H1 (cell line): ENCODE measurements at regions not wholly inside any gene's neighbourhood (a gene's known extent, or its start where the extent isn't known, plus 50 kb on each side); places are given as distances from the start of the nearest gene placed in this dataset.

Experiments
- CTCF ChIA-PET: fragments of 300-600 bp; sonication (Branson Sonifier 250); formaldehyde crosslinking; loops from one replicate; lab custom pipeline; 2021; ENCODE audit not compliant: partially characterized antibody; lab: Charles Lee
- POLR2A ChIA-PET: fragments of 300-600 bp; sonication (Branson Sonifier 250); formaldehyde crosslinking; loops from one replicate; lab custom pipeline; 2021; ENCODE audit warnings: inconsistent platforms; ENCODE audit not compliant: partially characterized antibody; lab: Charles Lee
- DNase-seq, 2 experiments: peaks; one replicate each; pipeline versions ENCODE4 v3.0.0 to v3.0.0-alpha.2; 2010 to 2022; ENCODE audit warnings: low spot score in 2 of 2, low read depth in 1 of 2, mixed read lengths in 1 of 2
- FAIRE-seq: peaks from 2 replicates; lab custom pipeline; 2011; peaks lifted over from hg19 to GRCh38; lab: Jason Lieb, UNC
- H2AFZ ChIP-seq: 2 replicates; pipeline ENCODE4 v1.8.1; 2012; ENCODE audit warnings: low read length, inconsistent platforms
- H2AK5ac ChIP-seq: 2 replicates; pipeline ENCODE4 v1.6.1; 2013; ENCODE audit warnings: low read depth, low read length
- H2BK120ac ChIP-seq: replicated peaks from 2 replicates; pipeline ENCODE3; 2013; ENCODE audit warnings: low read depth, low read length, inconsistent platforms
- H2BK12ac ChIP-seq: 2 replicates; pipeline ENCODE4 v1.6.1; 2013; ENCODE audit warnings: low read depth, low read length
- H2BK15ac ChIP-seq: 2 replicates; pipeline ENCODE4 v1.6.1; 2013; ENCODE audit warnings: low read length
- H2BK20ac ChIP-seq: 2 replicates; pipeline ENCODE4 v1.6.1; 2013; ENCODE audit warnings: low read length
- H2BK5ac ChIP-seq: 2 replicates; pipeline ENCODE4 v1.6.1; 2013; ENCODE audit warnings: low read depth, low read length
- H3K14ac ChIP-seq: 2 replicates; pipeline ENCODE4 v1.6.1; 2013; ENCODE audit warnings: inconsistent platforms; ENCODE audit not compliant: insufficient read length
- H3K18ac ChIP-seq: 2 replicates; pipeline ENCODE4 v1.6.1; 2013; ENCODE audit warnings: low read length; ENCODE audit errors: extremely low read depth
- H3K23ac ChIP-seq: 2 replicates; pipeline ENCODE4 v1.6.1; 2013; ENCODE audit warnings: inconsistent platforms; ENCODE audit not compliant: insufficient read length
- H3K23me2 ChIP-seq: 2 replicates; pipeline ENCODE4 v1.6.1; 2013; ENCODE audit warnings: low read depth, low read length
- H3K27ac ChIP-seq: 2 replicates; pipeline ENCODE4 v1.6.1; 2011; ENCODE audit warnings: low read depth, low read length, inconsistent platforms
- H3K27me3 ChIP-seq, 4 experiments: replicated peaks in 1 of 4; 1 replicate in 1 of 4; 2 replicates in 3 of 4; pipeline versions ENCODE4 v1.6.1 to v1.8.1; 2011 to 2013; ENCODE audit warnings: low read length in 3 of 4, mild to moderate bottlenecking in 3 of 4, inconsistent platforms in 2 of 4, mixed read lengths in 2 of 4, moderate library complexity in 1 of 4; ENCODE audit not compliant: control insufficient read depth in 3 of 4, insufficient read depth in 3 of 4; ENCODE audit errors: extremely low read depth in 1 of 4
- H3K36me3 ChIP-seq, 4 experiments: 2 replicates each; pipeline versions ENCODE4 v1.6.1 to v1.8.1; 2011 to 2013; ENCODE audit warnings: mild to moderate bottlenecking in 4 of 4, low read length in 3 of 4, moderate library complexity in 2 of 4, control low read depth in 1 of 4, inconsistent platforms in 1 of 4; ENCODE audit not compliant: insufficient read depth in 4 of 4, control insufficient read depth in 2 of 4
- H3K4ac ChIP-seq: replicated peaks from 2 replicates; pipeline ENCODE3; 2013; ENCODE audit warnings: low read length, low read depth, mixed read lengths, inconsistent platforms; ENCODE audit not compliant: insufficient read length
- H3K4me1 ChIP-seq, 4 experiments: replicated peaks in 1 of 4; 1 replicate in 1 of 4; 2 replicates in 3 of 4; pipeline versions ENCODE4 v1.6.1 to v1.8.1; 2011 to 2013; ENCODE audit warnings: low read length in 3 of 4, inconsistent platforms in 2 of 4, mixed read lengths in 1 of 4; ENCODE audit not compliant: insufficient read depth in 4 of 4, control insufficient read depth in 3 of 4
- H3K4me2 ChIP-seq, 2 experiments: 2 replicates each; pipeline versions ENCODE4 v1.6.1 to v1.8.1; 2011 to 2013; ENCODE audit warnings: low read depth in 2 of 2, low read length in 2 of 2, control low read depth in 1 of 2, inconsistent platforms in 1 of 2, mild to moderate bottlenecking in 1 of 2; ENCODE audit not compliant: insufficient read depth in 1 of 2
- H3K4me3 ChIP-seq, 4 experiments: fragments of 200-600, 300-600 bp in 1 of 4; sonication (generic), shearing (Covaris generic), sonication (Bioruptor Twin) in 1 of 4; 2 replicates each; pipeline versions ENCODE4 v1.5.1 to v1.8.1; 2011 to 2016; ENCODE audit warnings: low read length in 4 of 4, low read depth in 3 of 4, control low read depth in 2 of 4, inconsistent platforms in 2 of 4, mild to moderate bottlenecking in 2 of 4, mixed read lengths in 1 of 4, moderate library complexity in 1 of 4; ENCODE audit not compliant: insufficient read depth in 2 of 4; ENCODE audit errors: extremely low read depth in 1 of 4
- H3K56ac ChIP-seq: replicated peaks from 2 replicates; pipeline ENCODE3; 2013; ENCODE audit warnings: low read depth, mild to moderate bottlenecking, mixed read lengths, low read length, inconsistent platforms; ENCODE audit not compliant: insufficient read length
- H3K79me1 ChIP-seq: 2 replicates; pipeline ENCODE4 v1.6.1; 2013; ENCODE audit warnings: low read depth, low read length, control low read depth
- H3K79me2 ChIP-seq, 2 experiments: 2 replicates each; pipeline versions ENCODE4 v1.6.1 to v1.8.1; 2012 to 2013; ENCODE audit warnings: low read length in 2 of 2, mild to moderate bottlenecking in 2 of 2, inconsistent platforms in 1 of 2; ENCODE audit not compliant: insufficient read depth in 2 of 2, control insufficient read depth in 1 of 2
- H3K9ac ChIP-seq, 4 experiments: replicated peaks in 1 of 4; 1 replicate in 1 of 4; 2 replicates in 3 of 4; pipeline versions ENCODE4 v1.6.1 to v1.8.1; 2011 to 2013; ENCODE audit warnings: low read depth in 3 of 4, low read length in 3 of 4, control low read depth in 2 of 4, mild to moderate bottlenecking in 2 of 4, moderate library complexity in 2 of 4, inconsistent platforms in 1 of 4; ENCODE audit errors: extremely low read depth in 1 of 4
- H3K9me3 ChIP-seq, 2 experiments: 2 replicates each; pipeline versions ENCODE4 v1.6.1 to v1.8.1; 2012 to 2013; ENCODE audit warnings: mild to moderate bottlenecking in 2 of 2, moderate library complexity in 2 of 2, control low read depth in 1 of 2, inconsistent platforms in 1 of 2, low read depth in 1 of 2, low read length in 1 of 2, mixed read lengths in 1 of 2; ENCODE audit not compliant: insufficient read depth in 2 of 2
- H4K20me1 ChIP-seq, 2 experiments: replicated peaks in 1 of 2; 2 replicates each; pipeline versions ENCODE3 to v1.8.1; 2011 to 2013; ENCODE audit warnings: inconsistent platforms in 2 of 2, low read length in 2 of 2, mild to moderate bottlenecking in 1 of 2; ENCODE audit not compliant: insufficient read depth in 2 of 2, control insufficient read depth in 1 of 2
- H4K5ac ChIP-seq: 2 replicates; pipeline ENCODE4 v1.6.1; 2013; ENCODE audit warnings: low read length, low read depth, mixed read lengths, inconsistent platforms; ENCODE audit not compliant: insufficient read length
- H4K8ac ChIP-seq: 2 replicates; pipeline ENCODE4 v1.8.0; 2013; ENCODE audit warnings: mild to moderate bottlenecking, moderate library complexity, low read length, inconsistent platforms; ENCODE audit not compliant: insufficient read depth; ENCODE audit errors: extremely low read depth
- H4K91ac ChIP-seq: replicated peaks from 2 replicates; pipeline ENCODE3; 2013; ENCODE audit warnings: low read length, mixed read lengths, inconsistent platforms; ENCODE audit not compliant: insufficient read length
- CHD2 ChIP-seq: IDR thresholded peaks from 2 replicates; pipeline ENCODE4 v1.6.1; 2012; ENCODE audit warnings: low read length, improper control_type of control experiment
- EGR1 ChIP-seq: IDR thresholded peaks from 2 replicates; pipeline ENCODE4 v1.6.1; 2011; ENCODE audit warnings: low read depth, low read length, borderline replicate concordance
- EZH2 ChIP-seq: fragments of 200-600 bp; sonication (generic); IDR thresholded peaks from 2 replicates; pipeline ENCODE4 v1.7.1; 2012; ENCODE audit warnings: low read depth, mild to moderate bottlenecking, moderate library complexity, low read length, inconsistent platforms; ENCODE audit not compliant: severe bottlenecking
- FOSL1 ChIP-seq: IDR thresholded peaks from 2 replicates; pipeline ENCODE4 v1.6.1; 2011; ENCODE audit warnings: mild to moderate bottlenecking, low read depth, low read length, moderate library complexity; ENCODE audit not compliant: insufficient read depth
- JUND ChIP-seq: IDR thresholded peaks from 2 replicates; pipeline ENCODE4 v1.6.1; 2011; ENCODE audit warnings: mild to moderate bottlenecking, improper control_type of control experiment, low read length
- PHF8 ChIP-seq: fragments of 200-600 bp; sonication (generic); conservative IDR thresholded peaks from 2 replicates; pipeline ENCODE4 v1.7.1; 2012; ENCODE audit warnings: low read depth, mild to moderate bottlenecking, inconsistent platforms, low read length, moderate library complexity
- RBBP5 ChIP-seq: IDR thresholded peaks from 2 replicates; pipeline ENCODE4 v1.7.1; 2012; ENCODE audit warnings: low read depth, mild to moderate bottlenecking, inconsistent platforms, low read length, moderate library complexity, borderline replicate concordance
- RNF2 ChIP-seq: fragments of 200-900, 300-1000 bp; sonication (generic); IDR thresholded peaks from 2 replicates; pipeline ENCODE4 v1.7.1; 2016; ENCODE audit warnings: borderline replicate concordance, low read depth, mild to moderate bottlenecking, antibody characterized with exemption, low read length; ENCODE audit not compliant: poor library complexity, severe bottlenecking; ENCODE audit errors: missing control alignments
- SAP30 ChIP-seq: fragments of 300-600 bp; sonication (generic); IDR thresholded peaks from 2 replicates; pipeline ENCODE4 v1.7.1; 2012; ENCODE audit warnings: low read length, moderate library complexity, mild to moderate bottlenecking, inconsistent platforms; ENCODE audit not compliant: insufficient read depth, insufficient replicate concordance
- SIX5 ChIP-seq: IDR thresholded peaks from 2 replicates; pipeline ENCODE4 v1.6.1; 2011; ENCODE audit warnings: mild to moderate bottlenecking, low read depth, low read length
- SP2 ChIP-seq: IDR thresholded peaks from 2 replicates; pipeline ENCODE4 v1.6.1; 2012; ENCODE audit warnings: mild to moderate bottlenecking, low read length, inconsistent platforms
- SP4 ChIP-seq: IDR thresholded peaks from 2 replicates; pipeline ENCODE4 v1.6.1; 2012; ENCODE audit warnings: low read length, inconsistent platforms
- SRF ChIP-seq: IDR thresholded peaks from 2 replicates; pipeline ENCODE4 v1.6.1; 2011; ENCODE audit warnings: mild to moderate bottlenecking, low read depth, low read length, moderate library complexity
- TCF12 ChIP-seq: IDR thresholded peaks from 2 replicates; pipeline ENCODE4 v1.6.1; 2011; ENCODE audit warnings: low read depth, mild to moderate bottlenecking, low read length
- ZNF274 ChIP-seq: IDR thresholded peaks from 2 replicates; pipeline ENCODE4 v1.7.0; 2012; ENCODE audit warnings: low read length, borderline replicate concordance; ENCODE audit errors: extremely low read depth
- WGBS, 2 experiments: shearing (Covaris generic) in 1 of 2; methylation state at CpG; one replicate each; pipeline versions ENCODE4 v1.1.6 to v1.1.7; 2013 to 2015; ENCODE audit warnings: low lambda C conversion rate in 2 of 2, mixed read lengths in 2 of 2, inconsistent platforms in 1 of 2, low coverage in 1 of 2, missing lambda C conversion rate in 1 of 2; ENCODE audit not compliant: insufficient replicate concordance in 2 of 2, insufficient coverage in 1 of 2, insufficient read length in 1 of 2; ENCODE audit errors: extremely low coverage in 1 of 2, missing lambda C conversion rate in 1 of 2; 5-methylcytosine and 5-hydroxymethylcytosine counted together

- H3K27me3 ChIP-seq: no peaks in the 10 kb centered on the region
- 100% methylated on average over 1 of the region's 1 CpG; no CpG with 5 or more reads in 1 of the 2 experiments for WGBS, 2 experiments
- H3K4me1 ChIP-seq: no peaks in the 10 kb centered on the region
Observed at GRCh38 chr1:74937176-74937575, 197.0 kb upstream of the LHX8 start.

More at GRCh38 chr1:74937176-74937575, 197.0 kb upstream of the LHX8 start:
- Histone ChIP-seq H3K4me2 (no peak overlapping the region), H2AFZ (peak overlapping the region; percentile 90), H4K5ac (no peak overlapping the region), H3K4me3 (no peak overlapping the region), H4K20me1 (no peaks in the 10 kb centered on the region), H2BK120ac (no peak overlapping the region), H3K79me2 (no peaks in the 10 kb centered on the region), H4K91ac (no peak overlapping the region), H2BK12ac (no peak overlapping the region), H3K79me1 (no peaks in the 10 kb centered on the region), H2BK5ac (no peak overlapping the region), H3K56ac (no peak overlapping the region), H3K18ac (no peak overlapping the region), H3K27ac (no peak overlapping the region), H2AK5ac (no peak overlapping the region), H4K8ac (no peak overlapping the region), H3K36me3 (no peaks in the 10 kb centered on the region), H2BK20ac (no peak overlapping the region), H3K9ac (no peak overlapping the region), H2BK15ac (no peak overlapping the region), H3K9me3 (no peaks in the 10 kb centered on the region; a peak in 1 of 4 replicates), H3K23me2 (no peaks in the 10 kb centered on the region), H3K23ac (no peak overlapping the region), H3K14ac (no peak overlapping the region), H3K4ac (no peak overlapping the region)
- no peak for FAIRE-seq
- ChIA-PET CTCF (interaction anchor here (0.5 kb wide), 1 partner anchor 218 kb away, joined by 3 read pairs; no protein-coding TSS in a partner anchor), POLR2A (no interaction called here)
- TF ChIP-seq SRF: no peak
- TF ChIP-seq FOSL1: no peak
- TF ChIP-seq RNF2: no peak
- no peak for TF ChIP-seq SP4
- TF ChIP-seq EZH2: no peak
- TF ChIP-seq SP2: no peak
- TF ChIP-seq ZNF274: no peak
- no peak for TF ChIP-seq CHD2
- TF ChIP-seq RBBP5: no peak
- no peak for TF ChIP-seq EGR1
- no peak for TF ChIP-seq JUND
- no peak for TF ChIP-seq PHF8
- no peak for TF ChIP-seq TCF12
- no peak for TF ChIP-seq SAP30
- no peak for TF ChIP-seq SIX5
- DNase-seq: no peak
